GM12878 (cell line): ENCODE measurements at regions not wholly inside any gene's neighbourhood (a gene's known extent, or its start where the extent isn't known, plus 50 kb on each side); places are given as distances from the start of the nearest gene placed in this dataset.

Source experiments
- ATAC-seq: fragments of 200-7000 bp; cut with Tn5 transposase; 3 replicates; pipeline ENCODE4 v1.9.1; 2020; ENCODE audit warnings: mild to moderate bottlenecking, moderate library complexity
- BruUV-seq: library from RNA; stranded (reverse); fragments of 400-500 nt; replicated peaks from 2 replicates; lab custom pipeline; 2021; lab: Mats Ljungman, UMichigan
- CTCF ChIA-PET: fragments of 300-600 bp; sonication (Branson Sonifier 250); formaldehyde crosslinking; extraction: SDS; loops from one replicate; lab custom pipeline; 2021; ENCODE audit warnings: inconsistent platforms; lab: Yijun Ruan, JAX
- POLR2A ChIA-PET: fragments of 350-600 bp; formaldehyde crosslinking; extraction: SDS; loops from one replicate; lab custom pipeline; 2021; ENCODE audit warnings: inconsistent platforms; lab: Charles Lee
- RAD21 ChIA-PET: fragments of 300-600 bp; sonication (Branson Sonifier 250); formaldehyde crosslinking; loops from one replicate; lab custom pipeline; 2023; ENCODE audit warnings: antibody characterized with exemption; ENCODE audit not compliant: unreplicated experiment; lab: Charles Lee
- SMC1A ChIA-PET: fragments of 300-600 bp; sonication (Branson Sonifier 250); formaldehyde crosslinking; loops from one replicate; lab custom pipeline; 2023; ENCODE audit not compliant: unreplicated experiment, uncharacterized antibody; lab: Charles Lee
- DNase-seq: peaks from one replicate; pipeline ENCODE4 v3.0.0-alpha.2; 2011; ENCODE audit warnings: low read depth, low spot score
- FAIRE-seq: peaks from 3 replicates; lab custom pipeline; 2011; peaks lifted over from hg19 to GRCh38; lab: Jason Lieb, UNC
- H2AFZ ChIP-seq: 2 replicates; pipeline ENCODE4 v1.6.0; 2011; ENCODE audit warnings: low read depth, low read length, control low read depth; ENCODE audit not compliant: control insufficient read depth
- H3K27ac ChIP-seq: 2 replicates; pipeline ENCODE4 v1.5.1; 2011; ENCODE audit warnings: control low read depth; ENCODE audit not compliant: control insufficient read depth, insufficient read depth
- H3K27me3 ChIP-seq, 2 experiments: replicated peaks in 1 of 2; 2 replicates each; pipeline versions ENCODE4 v1.6.0 to v1.6.1; 2011; ENCODE audit warnings: low read length in 1 of 2; ENCODE audit not compliant: control insufficient read depth in 2 of 2, insufficient read depth in 2 of 2
- H3K36me3 ChIP-seq, 2 experiments: 2 replicates each; pipeline ENCODE4 v1.5.1; 2011; ENCODE audit warnings: low read length in 1 of 2; ENCODE audit not compliant: control insufficient read depth in 2 of 2, insufficient read depth in 2 of 2
- H3K4me1 ChIP-seq: 2 replicates; pipeline ENCODE4 v1.6.1; 2011; ENCODE audit warnings: mild to moderate bottlenecking, low read length, moderate library complexity, mixed read lengths; ENCODE audit not compliant: control insufficient read depth, insufficient read depth
- H3K4me2 ChIP-seq: 2 replicates; pipeline ENCODE4 v1.6.0; 2011; ENCODE audit warnings: control low read depth; ENCODE audit not compliant: control insufficient read depth, insufficient read depth
- H3K4me3 ChIP-seq: fragments of 200-600 bp; sonication (generic); 2 replicates; pipeline ENCODE4 v1.5.1; 2016
- H3K79me2 ChIP-seq: 2 replicates; pipeline ENCODE4 v1.6.0; 2011; ENCODE audit warnings: low read length; ENCODE audit not compliant: control insufficient read depth, insufficient read depth
- H3K9ac ChIP-seq: 2 replicates; pipeline ENCODE4 v1.8.0; 2011; ENCODE audit warnings: low read length, control low read depth, mixed read lengths; ENCODE audit not compliant: control insufficient read depth, insufficient read depth
- H3K9me3 ChIP-seq: replicated peaks from 3 replicates; pipeline ENCODE4 v1.5.1; 2011; ENCODE audit warnings: mild to moderate bottlenecking, low read length; ENCODE audit not compliant: control insufficient read depth, insufficient read depth
- H4K20me1 ChIP-seq: 2 replicates; pipeline ENCODE4 v1.6.0; 2011; ENCODE audit not compliant: control insufficient read depth, insufficient read depth
- BHLHE40 ChIP-seq, 2 experiments: fragments of 450-650 bp in 1 of 2; IDR thresholded peaks; 2 replicates each; pipeline ENCODE4 v1.6.1; 2011 to 2017; ENCODE audit warnings: low read depth in 2 of 2, borderline replicate concordance in 1 of 2, improper control_type of control experiment in 1 of 2, low read length in 1 of 2, mild to moderate bottlenecking in 1 of 2
- CBFB ChIP-seq: IDR thresholded peaks from 2 replicates; pipeline ENCODE4 v1.6.1; 2016; ENCODE audit warnings: antibody characterized with exemption, low read depth
- ESRRA ChIP-seq: IDR thresholded peaks from 2 replicates; pipeline ENCODE4 v1.6.1; 2012; ENCODE audit warnings: mild to moderate bottlenecking, low read length, improper control_type of control experiment
- FOXM1 ChIP-seq: IDR thresholded peaks from 2 replicates; pipeline ENCODE4 v1.6.1; 2012; ENCODE audit warnings: low read depth, mild to moderate bottlenecking, inconsistent platforms, low read length, moderate library complexity
- HDAC6 ChIP-seq: fragments of 200-600 bp; sonication (generic); IDR thresholded peaks from one replicate; pipeline ENCODE4 v1.8.0; 2017; ENCODE audit warnings: antibody characterized with exemption; ENCODE audit not compliant: unreplicated experiment
- NR2C2 ChIP-seq: IDR thresholded peaks from 2 replicates; pipeline ENCODE4 v1.6.1; 2011; ENCODE audit warnings: borderline replicate concordance, low read depth; ENCODE audit not compliant: control insufficient read depth, insufficient read length
- POLR2AphosphoS2 ChIP-seq: IDR thresholded peaks from 2 replicates; pipeline ENCODE4 v1.6.1; 2011; ENCODE audit warnings: low read depth, mild to moderate bottlenecking, low read length, improper control_type of control experiment, moderate library complexity
- POLR2AphosphoS5 ChIP-seq: IDR thresholded peaks from 2 replicates; pipeline ENCODE4 v1.6.1; 2011; ENCODE audit warnings: mild to moderate bottlenecking, low read length, inconsistent platforms
- POU2F2 ChIP-seq: IDR thresholded peaks from 3 replicates; pipeline ENCODE4 v1.6.1; 2011; ENCODE audit warnings: low read depth, mild to moderate bottlenecking, low read length, borderline replicate concordance
- RCOR1 ChIP-seq: conservative IDR thresholded peaks from 2 replicates; pipeline ENCODE4 v1.6.1; 2012; ENCODE audit warnings: low read depth, low read length, improper control_type of control experiment
- SIX5 ChIP-seq: IDR thresholded peaks from 2 replicates; pipeline ENCODE4 v1.6.1; 2011; ENCODE audit warnings: mild to moderate bottlenecking, low read depth, low read length, moderate library complexity; ENCODE audit not compliant: severe bottlenecking
- TAF1 ChIP-seq: IDR thresholded peaks from 2 replicates; pipeline ENCODE4 v1.6.1; 2011; ENCODE audit warnings: mild to moderate bottlenecking, low read depth, low read length, borderline replicate concordance
- WRNIP1 ChIP-seq: IDR thresholded peaks from 2 replicates; pipeline ENCODE4 v1.6.1; 2011; ENCODE audit warnings: low read depth, low read length, improper control_type of control experiment, borderline replicate concordance
- ZNF24 ChIP-seq: fragments of 450-650 bp; IDR thresholded peaks from 2 replicates; pipeline ENCODE4 v1.6.1; 2017; ENCODE audit warnings: antibody characterized with exemption, mild to moderate bottlenecking
- WGBS: methylation state at CpG from one replicate; pipeline ENCODE4 v1.1.6; 2016; ENCODE audit warnings: low lambda C conversion rate; ENCODE audit not compliant: insufficient replicate concordance, insufficient coverage; ENCODE audit errors: missing lambda C conversion rate; 5-methylcytosine and 5-hydroxymethylcytosine counted together
- in situ Hi-C: fragments of 300-500 bp; cut with MboI; formaldehyde crosslinking; loops from 9 replicates; pipeline ENCODE4 v1.14.3; 2018; ENCODE audit warnings: mixed read lengths
- intact Hi-C: fragments of 100-400 bp; cut with micrococcal nuclease; formaldehyde crosslinking; loops from one replicate; pipeline ENCODE4 v1.14.2; 2022; ENCODE audit not compliant: unreplicated experiment
- TF ChIP-seq, protein P1 (sequence below): IDR thresholded peaks from 2 replicates; pipeline ENCODE4 v1.6.1; 2011; ENCODE audit warnings: low read depth, low read length, improper control_type of control experiment, borderline replicate concordance
- TF ChIP-seq, protein P2 (sequence below): fragments of 450-650 bp; IDR thresholded peaks from 2 replicates; pipeline ENCODE4 v1.6.1; 2017; ENCODE audit warnings: antibody characterized with exemption, mild to moderate bottlenecking, moderate library complexity

DNA sequence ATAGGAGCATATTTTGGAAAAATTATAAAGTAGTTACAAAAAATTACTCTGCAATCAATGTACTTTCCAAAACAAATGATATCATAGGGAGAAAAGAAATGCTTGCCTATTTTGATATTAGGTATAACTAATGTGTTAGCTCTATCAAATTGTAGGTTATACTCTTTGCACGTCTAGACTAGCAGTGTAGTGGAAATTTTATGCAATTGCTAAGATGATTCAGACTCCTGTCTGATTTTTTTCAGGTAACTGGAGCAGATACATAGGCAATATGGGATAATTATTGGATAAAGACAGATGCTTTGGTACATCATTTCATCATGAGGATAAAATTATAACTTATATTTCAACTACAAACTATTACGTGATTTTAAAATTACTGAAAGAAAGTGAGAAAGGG, 918.3 kb downstream of the EPHA4 start:
- no peaks in the 10 kb centered on the region for H3K79me2 ChIP-seq
- H3K27me3 ChIP-seq = no peaks in the 10 kb centered on the region; a peak in 1 of 4 replicates
- ChIA-PET SMC1A (interaction anchor here (1.4 kb wide), 1 partner anchor 13 kb away, joined by 4 read pairs; no protein-coding TSS in a partner anchor), CTCF (no interaction called here), POLR2A (no interaction called here), RAD21 (no interaction called here)
- intact Hi-C loops = no loop called here
- H3K4me3 ChIP-seq = no peak overlapping the region
- no peak for FAIRE-seq
- BruUV-seq = no TSS peak
- TF ChIP-seq NR2C2 (no peak), POLR2AphosphoS5 (no peak), SIX5 (no peak), POLR2AphosphoS2 (no peak), TAF1 (no peak), FOXM1 (no peak)
- no peak for DNase-seq
- H3K9ac ChIP-seq = no peak overlapping the region
- H3K4me1 ChIP-seq = no peaks in the 10 kb centered on the region
- 0% methylated on average over 2 of the region's 2 CpGs for WGBS
- H3K27ac ChIP-seq = no peak overlapping the region
- in situ Hi-C loops = no loop called here
- ATAC-seq = no peak
- H2AFZ ChIP-seq = no peak overlapping the region
- no peak overlapping the region for H3K4me2 ChIP-seq
- no peaks in the 10 kb centered on the region for H3K9me3 ChIP-seq
- no peaks in the 10 kb centered on the region for H3K36me3 ChIP-seq
- H4K20me1 ChIP-seq = no peaks in the 10 kb centered on the region

DNA sequence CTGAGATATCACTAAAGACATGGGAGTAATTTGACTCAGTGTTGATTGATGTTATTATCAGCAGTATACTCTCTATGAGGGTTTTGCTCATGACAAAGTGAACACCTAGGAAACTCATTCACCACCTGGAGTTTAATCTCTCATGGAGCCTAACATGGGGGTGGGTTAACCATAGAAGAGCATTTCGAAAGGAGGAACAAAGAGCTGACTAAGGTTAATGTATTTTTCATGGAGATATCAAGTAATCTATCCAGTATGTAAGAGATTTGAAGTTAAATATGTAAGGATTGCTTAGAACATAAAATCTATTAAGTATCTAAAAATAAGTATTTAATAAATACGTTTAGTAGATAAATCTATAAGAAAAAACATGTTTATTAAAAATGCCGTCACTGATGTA, 917.8 kb downstream of the EPHA4 start:
- Histone ChIP-seq H3K9me3 (no peaks in the 10 kb centered on the region), H3K4me3 (no peak overlapping the region), H2AFZ (no peak overlapping the region), H3K27me3 (no peaks in the 10 kb centered on the region; a peak in 1 of 4 replicates), H3K36me3 (no peaks in the 10 kb centered on the region), H3K4me2 (no peak overlapping the region), H3K27ac (no peak overlapping the region), H3K9ac (no peak overlapping the region), H4K20me1 (no peaks in the 10 kb centered on the region), H3K4me1 (no peaks in the 10 kb centered on the region), H3K79me2 (no peaks in the 10 kb centered on the region)
- DNase-seq = no peak
- FAIRE-seq = no peak
- POLR2A ChIA-PET = no interaction called here
- CTCF ChIA-PET = no interaction called here
- in situ Hi-C loops (no loop called here), intact Hi-C loops (no loop called here)
- SMC1A ChIA-PET = interaction anchor here (1.0 kb wide), 1 partner anchor 36 kb away, joined by 3 read pairs; no protein-coding TSS in a partner anchor
- 16% methylated on average over 3 of the region's 3 CpGs for WGBS
- ATAC-seq = no peak
- RAD21 ChIA-PET = no interaction called here
- no TSS peak for BruUV-seq
- TF ChIP-seq CBFB = no peak
- TF ChIP-seq POU2F2 = no peak
- TF ChIP-seq, protein P1, sequence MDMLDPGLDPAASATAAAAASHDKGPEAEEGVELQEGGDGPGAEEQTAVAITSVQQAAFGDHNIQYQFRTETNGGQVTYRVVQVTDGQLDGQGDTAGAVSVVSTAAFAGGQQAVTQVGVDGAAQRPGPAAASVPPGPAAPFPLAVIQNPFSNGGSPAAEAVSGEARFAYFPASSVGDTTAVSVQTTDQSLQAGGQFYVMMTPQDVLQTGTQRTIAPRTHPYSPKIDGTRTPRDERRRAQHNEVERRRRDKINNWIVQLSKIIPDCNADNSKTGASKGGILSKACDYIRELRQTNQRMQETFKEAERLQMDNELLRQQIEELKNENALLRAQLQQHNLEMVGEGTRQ = no peak
- TF ChIP-seq WRNIP1 = no peak
- TF ChIP-seq HDAC6 = no peak
- no peak for TF ChIP-seq ZNF24
- TF ChIP-seq, protein P2, sequence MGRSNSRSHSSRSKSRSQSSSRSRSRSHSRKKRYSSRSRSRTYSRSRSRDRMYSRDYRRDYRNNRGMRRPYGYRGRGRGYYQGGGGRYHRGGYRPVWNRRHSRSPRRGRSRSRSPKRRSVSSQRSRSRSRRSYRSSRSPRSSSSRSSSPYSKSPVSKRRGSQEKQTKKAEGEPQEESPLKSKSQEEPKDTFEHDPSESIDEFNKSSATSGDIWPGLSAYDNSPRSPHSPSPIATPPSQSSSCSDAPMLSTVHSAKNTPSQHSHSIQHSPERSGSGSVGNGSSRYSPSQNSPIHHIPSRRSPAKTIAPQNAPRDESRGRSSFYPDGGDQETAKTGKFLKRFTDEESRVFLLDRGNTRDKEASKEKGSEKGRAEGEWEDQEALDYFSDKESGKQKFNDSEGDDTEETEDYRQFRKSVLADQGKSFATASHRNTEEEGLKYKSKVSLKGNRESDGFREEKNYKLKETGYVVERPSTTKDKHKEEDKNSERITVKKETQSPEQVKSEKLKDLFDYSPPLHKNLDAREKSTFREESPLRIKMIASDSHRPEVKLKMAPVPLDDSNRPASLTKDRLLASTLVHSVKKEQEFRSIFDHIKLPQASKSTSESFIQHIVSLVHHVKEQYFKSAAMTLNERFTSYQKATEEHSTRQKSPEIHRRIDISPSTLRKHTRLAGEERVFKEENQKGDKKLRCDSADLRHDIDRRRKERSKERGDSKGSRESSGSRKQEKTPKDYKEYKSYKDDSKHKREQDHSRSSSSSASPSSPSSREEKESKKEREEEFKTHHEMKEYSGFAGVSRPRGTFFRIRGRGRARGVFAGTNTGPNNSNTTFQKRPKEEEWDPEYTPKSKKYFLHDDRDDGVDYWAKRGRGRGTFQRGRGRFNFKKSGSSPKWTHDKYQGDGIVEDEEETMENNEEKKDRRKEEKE = no peak
- TF ChIP-seq BHLHE40 (IDR thresholded peaks at IDR 0.05; ENCODE audit: borderline replicate concordance in 1 of 2, low read depth in 2 of 2, low read length in 1 of 2) = no peak
- TF ChIP-seq RCOR1 = no peak
- TF ChIP-seq NR2C2 = no peak
- no peak for TF ChIP-seq ESRRA
